ENCODE measurements at regions not wholly inside any gene's neighbourhood (a gene's known extent, or its start where the extent isn't known, plus 50 kb on each side); places are given as distances from the start of the nearest gene placed in this dataset.

- TF ChIP-seq CTCF (IDR thresholded peaks at IDR 0.05; ENCODE audit: poor library complexity, severe bottlenecking) (no peak), EZH2 (IDR thresholded peaks at IDR 0.05; ENCODE audit: borderline replicate concordance, insufficient read depth, low read length, poor library complexity, severe bottlenecking) (no peak), POLR2AphosphoS5 (IDR thresholded peaks at IDR 0.05) (no peak), MXI1 (conservative IDR thresholded peaks at IDR 0.05; ENCODE audit: poor library complexity, severe bottlenecking) (no peak)
Observed at GRCh38 chr13:94968757-94969086, 256.4 kb upstream of the SOX21 start.
